ENCODE measurements at regions not wholly inside any gene's neighbourhood (a gene's known extent, or its start where the extent isn't known, plus 50 kb on each side); places are given as distances from the start of the nearest gene placed in this dataset.

DNA sequence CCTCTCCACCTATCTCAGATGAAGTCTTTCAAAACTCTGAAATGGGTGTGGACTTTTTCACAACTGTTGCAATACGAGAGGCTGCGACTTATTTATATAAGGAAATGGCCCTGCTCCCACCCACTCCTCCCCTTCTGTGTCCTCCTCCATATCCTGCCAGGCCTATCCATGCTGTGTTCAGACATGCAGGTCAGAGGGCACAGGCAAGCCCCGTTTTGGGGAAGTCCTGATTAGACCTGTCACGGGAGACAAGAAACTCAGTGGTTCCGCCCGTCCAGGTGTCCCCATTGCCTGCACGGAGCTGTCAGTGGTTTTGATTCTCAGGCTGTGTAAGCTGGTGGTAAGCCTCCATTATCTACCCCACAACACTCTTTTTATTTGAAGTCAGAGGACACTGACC, 99.6 kb upstream of the MGAT5 start:
- POLR2A ChIA-PET, result no interaction called here
- DNase-seq (no peak), ATAC-seq (ENCODE audit: low read depth) (no peak)
- Mint-ChIP-seq H3K36me3 (peaks cover 15% of the 10 kb centered on the region), H3K27ac (no peak overlapping the region), H3K4me1 (peaks cover 7% of the 10 kb centered on the region), H3K4me3 (no peak overlapping the region), H3K9me3 (no peaks in the 10 kb centered on the region), H3K27me3 (no peaks in the 10 kb centered on the region)

DNA sequence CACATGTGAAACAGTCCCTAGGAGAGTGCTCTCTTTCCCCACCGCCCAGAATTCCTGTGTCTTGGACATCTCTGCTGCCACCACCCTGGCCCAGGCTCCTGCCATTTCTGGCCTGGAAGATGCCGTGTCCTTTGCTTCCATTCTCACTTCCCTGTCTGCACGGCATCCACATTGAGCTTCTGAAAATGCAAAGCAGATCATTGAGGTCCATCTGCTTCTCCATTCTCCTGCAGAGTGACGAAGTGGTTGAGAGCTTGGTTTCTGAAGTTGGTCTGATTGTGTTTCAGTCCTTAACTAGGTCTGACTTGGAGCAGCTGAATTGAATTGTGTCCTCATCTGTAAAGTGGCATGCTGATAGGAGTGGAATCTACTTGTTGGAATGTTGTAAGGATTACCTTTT, 98.7 kb upstream of the MGAT5 start:
- POLR2A ChIA-PET, result no interaction called here
- H3K36me3 Mint-ChIP-seq, result peaks cover 15% of the 10 kb centered on the region
- H3K4me3 Mint-ChIP-seq, result no peak overlapping the region
- no peaks in the 10 kb centered on the region for H3K9me3 Mint-ChIP-seq
- ATAC-seq (ENCODE audit: low read depth) (no peak), DNase-seq (no peak)
- no peak overlapping the region for H3K27ac Mint-ChIP-seq
- peaks cover 5% of the 10 kb centered on the region for H3K4me1 Mint-ChIP-seq
- H3K27me3 Mint-ChIP-seq, result no peaks in the 10 kb centered on the region

GRCh38 chr2:134158295-134158694, 95.6 kb upstream of the MGAT5 start:
- DNase-seq (no peak), ATAC-seq (ENCODE audit: low read depth) (no peak)
- Mint-ChIP-seq H3K4me3 (no peak overlapping the region), H3K9me3 (no peaks in the 10 kb centered on the region), H3K4me1 (peaks cover 23% of the 10 kb centered on the region), H3K27me3 (no peaks in the 10 kb centered on the region), H3K27ac (no peak overlapping the region), H3K36me3 (peaks cover 14% of the 10 kb centered on the region)
- POLR2A ChIA-PET, result no interaction called here

- no peaks in the 10 kb centered on the region for H3K9me3 Mint-ChIP-seq
- H3K36me3 Mint-ChIP-seq, result peaks cover 16% of the 10 kb centered on the region
- H3K4me3 Mint-ChIP-seq, result peak overlapping the region; percentile 13
- H3K27ac Mint-ChIP-seq, result peak overlapping the region; percentile 46
- ATAC-seq (ENCODE audit: low read depth) (peak; percentile 10), DNase-seq (no peak)
- POLR2A ChIA-PET, result no interaction called here
- H3K27me3 Mint-ChIP-seq, result no peaks in the 10 kb centered on the region
- H3K4me1 Mint-ChIP-seq, result peaks cover 34% of the 10 kb centered on the region
These were observed 92.7 kb upstream of the MGAT5 start for GRCh38 chr2:134161170-134161547.

GRCh38 chr2:134163336-134163735, 90.5 kb upstream of the MGAT5 start:
- H3K36me3 Mint-ChIP-seq, result peaks cover 17% of the 10 kb centered on the region
- H3K27ac Mint-ChIP-seq, result no peak overlapping the region
- H3K4me3 Mint-ChIP-seq, result no peak overlapping the region
- ATAC-seq (ENCODE audit: low read depth), result no peak
- no peak for DNase-seq
- no peaks in the 10 kb centered on the region for H3K9me3 Mint-ChIP-seq
- POLR2A ChIA-PET, result no interaction called here
- H3K4me1 Mint-ChIP-seq, result peaks cover 34% of the 10 kb centered on the region
- H3K27me3 Mint-ChIP-seq, result no peaks in the 10 kb centered on the region

- ATAC-seq (ENCODE audit: low read depth) (no peak), DNase-seq (no peak)
- Mint-ChIP-seq H3K9me3 (no peaks in the 10 kb centered on the region), H3K36me3 (peaks cover 19% of the 10 kb centered on the region), H3K4me3 (no peak overlapping the region), H3K4me1 (peaks cover 35% of the 10 kb centered on the region), H3K27ac (no peak overlapping the region), H3K27me3 (no peaks in the 10 kb centered on the region)
- POLR2A ChIA-PET, result no interaction called here
These were observed 89.6 kb upstream of the MGAT5 start for GRCh38 chr2:134164306-134164705.

GRCh38 chr2:134167015-134167414, 86.9 kb upstream of the MGAT5 start:
- H3K27me3 Mint-ChIP-seq, result no peaks in the 10 kb centered on the region
- POLR2A ChIA-PET, result no interaction called here
- ATAC-seq (ENCODE audit: low read depth) (no peak), DNase-seq (no peak)
- no peak overlapping the region for H3K4me3 Mint-ChIP-seq
- H3K9me3 Mint-ChIP-seq, result no peaks in the 10 kb centered on the region
- H3K27ac Mint-ChIP-seq, result no peak overlapping the region
- peaks cover 22% of the 10 kb centered on the region for H3K4me1 Mint-ChIP-seq
- H3K36me3 Mint-ChIP-seq, result peaks cover 24% of the 10 kb centered on the region

DNA sequence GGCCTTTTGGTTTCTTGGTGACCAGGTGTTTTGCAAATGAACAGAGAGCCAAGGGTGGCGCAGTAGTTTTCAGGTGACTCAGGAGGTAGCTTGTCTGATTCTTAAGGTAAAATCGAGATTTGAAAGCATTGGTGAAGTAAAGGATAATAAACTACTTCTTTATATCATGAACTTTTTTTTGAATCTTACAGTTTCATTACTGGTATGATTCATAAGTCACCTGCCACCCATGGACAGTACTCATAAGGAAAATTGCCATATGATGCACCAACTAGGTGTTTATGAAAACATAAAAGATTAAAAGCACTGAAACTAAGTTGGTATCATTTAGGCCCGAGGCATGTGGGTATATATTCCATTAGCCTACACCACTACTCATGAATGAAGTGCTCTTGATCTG, 84.1 kb upstream of the MGAT5 start:
- Mint-ChIP-seq H3K9me3 (no peaks in the 10 kb centered on the region), H3K4me3 (no peak overlapping the region), H3K4me1 (peaks cover 6% of the 10 kb centered on the region), H3K36me3 (peaks cover 15% of the 10 kb centered on the region), H3K27me3 (no peaks in the 10 kb centered on the region), H3K27ac (no peak overlapping the region)
- POLR2A ChIA-PET, result no interaction called here
- ATAC-seq (ENCODE audit: low read depth) (no peak), DNase-seq (no peak)

- peaks cover 6% of the 10 kb centered on the region for H3K4me1 Mint-ChIP-seq
- DNase-seq, result no peak
- no peak overlapping the region for H3K4me3 Mint-ChIP-seq
- peaks cover 15% of the 10 kb centered on the region for H3K36me3 Mint-ChIP-seq
- no peak overlapping the region for H3K27ac Mint-ChIP-seq
- H3K27me3 Mint-ChIP-seq, result no peaks in the 10 kb centered on the region
- ATAC-seq (ENCODE audit: low read depth), result no peak
- H3K9me3 Mint-ChIP-seq, result no peaks in the 10 kb centered on the region
- POLR2A ChIA-PET, result no interaction called here
These were observed 83.6 kb upstream of the MGAT5 start for GRCh38 chr2:134170294-134170693.

- Mint-ChIP-seq H3K9me3 (no peaks in the 10 kb centered on the region), H3K4me1 (peaks cover 6% of the 10 kb centered on the region), H3K4me3 (no peak overlapping the region), H3K36me3 (peaks cover 14% of the 10 kb centered on the region), H3K27ac (no peak overlapping the region), H3K27me3 (no peaks in the 10 kb centered on the region)
- DNase-seq (no peak), ATAC-seq (ENCODE audit: low read depth) (no peak)
- POLR2A ChIA-PET, result no interaction called here
These were observed 83.2 kb upstream of the MGAT5 start for GRCh38 chr2:134170700-134171099.

GRCh38 chr2:134173338-134174016, 80.4 kb upstream of the MGAT5 start:
- Mint-ChIP-seq H3K36me3 (peaks cover 12% of the 10 kb centered on the region), H3K9me3 (no peaks in the 10 kb centered on the region), H3K27me3 (no peaks in the 10 kb centered on the region), H3K4me1 (peaks cover 6% of the 10 kb centered on the region), H3K4me3 (no peak overlapping the region), H3K27ac (no peak overlapping the region)
- POLR2A ChIA-PET, result no interaction called here
- no peak for ATAC-seq (ENCODE audit: low read depth)
- DNase-seq, result no peak

GRCh38 chr2:134174711-134175110, 79.2 kb upstream of the MGAT5 start:
- Mint-ChIP-seq H3K27ac (no peak overlapping the region), H3K36me3 (peaks cover 10% of the 10 kb centered on the region), H3K9me3 (no peaks in the 10 kb centered on the region), H3K4me3 (no peak overlapping the region), H3K4me1 (peaks cover 2% of the 10 kb centered on the region), H3K27me3 (no peaks in the 10 kb centered on the region)
- ATAC-seq (ENCODE audit: low read depth), result no peak
- no peak for DNase-seq
- POLR2A ChIA-PET, result no interaction called here

DNA sequence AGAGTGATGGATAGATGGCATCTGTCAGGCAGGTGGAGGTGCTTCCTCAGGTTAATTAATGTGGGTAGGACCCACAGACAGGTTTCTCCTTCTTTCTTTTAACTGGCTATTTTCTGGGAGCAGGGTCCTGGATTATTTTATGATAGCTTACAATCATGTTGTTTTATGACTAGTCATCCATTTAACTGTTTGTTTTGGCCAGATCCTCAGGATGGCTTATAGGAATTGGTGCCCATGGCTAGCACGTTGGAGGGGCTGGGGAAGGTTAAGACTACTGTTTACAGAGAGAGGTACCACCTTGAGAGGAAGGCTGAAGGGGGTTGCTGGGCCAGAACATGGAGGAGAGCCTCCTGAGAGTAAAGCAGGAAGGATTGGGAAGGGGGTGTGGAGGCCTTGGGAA, 78.0 kb upstream of the MGAT5 start:
- POLR2A ChIA-PET, result no interaction called here
- DNase-seq, result no peak
- ATAC-seq (ENCODE audit: low read depth), result no peak
- H3K4me3 Mint-ChIP-seq, result no peak overlapping the region
- peaks cover 10% of the 10 kb centered on the region for H3K36me3 Mint-ChIP-seq
- peaks cover 5% of the 10 kb centered on the region for H3K4me1 Mint-ChIP-seq
- H3K9me3 Mint-ChIP-seq, result no peaks in the 10 kb centered on the region
- H3K27me3 Mint-ChIP-seq, result no peaks in the 10 kb centered on the region
- no peak overlapping the region for H3K27ac Mint-ChIP-seq

DNA sequence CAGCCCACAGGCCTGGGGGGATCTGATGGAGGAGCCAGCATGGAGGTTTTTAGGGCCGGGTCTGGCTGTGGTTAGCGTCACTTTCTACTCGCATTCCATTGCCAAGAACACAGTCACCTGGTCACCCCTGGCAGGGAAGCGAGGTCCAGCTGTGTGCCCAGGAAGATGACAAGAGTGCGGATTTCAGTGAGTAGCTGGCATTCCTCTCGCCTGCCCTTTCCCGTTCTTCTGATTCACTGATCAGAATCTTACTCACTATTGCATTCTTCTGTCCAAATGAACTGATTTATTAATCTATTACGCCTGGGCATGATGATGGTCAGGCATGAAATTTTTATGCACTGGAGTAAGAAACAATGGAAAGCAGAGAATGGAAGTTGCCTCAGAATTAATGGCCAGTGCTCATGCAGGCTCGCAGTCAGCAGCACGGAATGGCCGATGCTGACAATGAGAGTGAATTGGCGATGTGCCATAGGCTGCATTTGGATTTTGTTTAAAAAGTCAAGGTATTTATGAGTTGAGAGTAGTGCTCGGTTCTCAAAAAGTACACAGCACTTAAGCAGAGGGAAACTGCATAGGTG, 76.4 kb upstream of the MGAT5 start:
- DNase-seq (no peak), ATAC-seq (ENCODE audit: low read depth) (no peak)
- Mint-ChIP-seq H3K9me3 (no peaks in the 10 kb centered on the region), H3K27me3 (no peaks in the 10 kb centered on the region), H3K27ac (no peak overlapping the region), H3K36me3 (peaks cover 4% of the 10 kb centered on the region), H3K4me1 (peaks cover 20% of the 10 kb centered on the region), H3K4me3 (no peak overlapping the region)
- POLR2A ChIA-PET, result no interaction called here
